Lower leg skin (tissue), 3 donors: ENCODE measurements at regions not wholly inside any gene's neighbourhood (a gene's known extent, or its start where the extent isn't known, plus 50 kb on each side); places are given as distances from the start of the nearest gene placed in this dataset.

Source experiments
- POLR2A ChIP-seq, 2 donors: fragments of 450-650 bp; IDR thresholded peaks; one replicate each; pipeline ENCODE4 v1.6.1; 2016 to 2017; ENCODE audit warnings: antibody characterized with exemption in 2 of 2, mild to moderate bottlenecking in 1 of 2, moderate library complexity in 1 of 2
- TF ChIP-seq, protein P1 (sequence below), 3 donors: fragments of 450-650 bp; IDR thresholded peaks; one replicate each; pipeline ENCODE4 v1.5.1; 2016; ENCODE audit warnings: antibody characterized with exemption in 3 of 3, mild to moderate bottlenecking in 3 of 3, moderate library complexity in 2 of 3

DNA sequence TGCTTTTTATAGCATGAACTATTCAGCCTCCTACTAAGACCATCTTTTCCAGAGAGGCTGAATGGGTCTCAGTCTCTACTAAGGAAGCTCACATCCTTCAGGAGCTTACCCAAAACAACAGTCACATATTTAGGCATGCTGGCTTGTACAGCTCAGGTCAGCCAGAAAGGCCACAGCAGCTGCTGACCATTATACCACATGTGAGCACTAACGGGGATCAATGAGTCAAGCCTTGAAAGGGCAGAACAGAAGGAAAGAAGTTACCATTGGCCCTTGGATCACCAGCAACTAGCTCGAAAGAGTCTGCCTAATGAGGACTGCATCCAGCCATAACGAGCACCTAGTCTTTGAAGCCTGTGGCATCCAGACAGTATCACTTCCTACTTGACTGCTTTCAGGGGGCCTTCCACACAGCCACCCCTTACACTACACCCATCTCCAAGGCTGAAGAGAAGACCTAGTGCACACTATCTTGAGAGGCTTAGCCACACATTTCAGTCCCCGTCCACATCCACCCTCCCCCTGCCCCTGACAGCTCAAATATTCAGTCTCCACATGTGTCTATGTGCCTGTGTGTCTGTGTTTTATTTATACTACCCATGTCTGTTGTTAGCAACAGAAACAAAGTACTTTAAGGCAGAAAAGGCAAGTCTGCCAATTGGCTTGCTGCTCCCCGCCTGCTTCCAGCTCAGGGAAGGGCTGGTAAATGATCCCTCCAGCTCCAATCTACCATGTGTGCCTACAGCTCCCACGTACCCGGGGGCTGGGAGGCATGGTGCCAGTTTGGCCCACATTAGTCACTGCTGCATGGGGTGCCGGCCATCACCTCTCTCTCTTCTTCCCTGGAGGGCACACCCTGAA is 95.5 kb downstream of the RPL27A start:
- TF ChIP-seq, protein P1, sequence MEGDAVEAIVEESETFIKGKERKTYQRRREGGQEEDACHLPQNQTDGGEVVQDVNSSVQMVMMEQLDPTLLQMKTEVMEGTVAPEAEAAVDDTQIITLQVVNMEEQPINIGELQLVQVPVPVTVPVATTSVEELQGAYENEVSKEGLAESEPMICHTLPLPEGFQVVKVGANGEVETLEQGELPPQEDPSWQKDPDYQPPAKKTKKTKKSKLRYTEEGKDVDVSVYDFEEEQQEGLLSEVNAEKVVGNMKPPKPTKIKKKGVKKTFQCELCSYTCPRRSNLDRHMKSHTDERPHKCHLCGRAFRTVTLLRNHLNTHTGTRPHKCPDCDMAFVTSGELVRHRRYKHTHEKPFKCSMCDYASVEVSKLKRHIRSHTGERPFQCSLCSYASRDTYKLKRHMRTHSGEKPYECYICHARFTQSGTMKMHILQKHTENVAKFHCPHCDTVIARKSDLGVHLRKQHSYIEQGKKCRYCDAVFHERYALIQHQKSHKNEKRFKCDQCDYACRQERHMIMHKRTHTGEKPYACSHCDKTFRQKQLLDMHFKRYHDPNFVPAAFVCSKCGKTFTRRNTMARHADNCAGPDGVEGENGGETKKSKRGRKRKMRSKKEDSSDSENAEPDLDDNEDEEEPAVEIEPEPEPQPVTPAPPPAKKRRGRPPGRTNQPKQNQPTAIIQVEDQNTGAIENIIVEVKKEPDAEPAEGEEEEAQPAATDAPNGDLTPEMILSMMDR (IDR thresholded peaks at IDR 0.05) = no peak
- TF ChIP-seq POLR2A (IDR thresholded peaks at IDR 0.05) = no peak
